ENCODE measurements at regions not wholly inside any gene's neighbourhood (a gene's known extent, or its start where the extent isn't known, plus 50 kb on each side); places are given as distances from the start of the nearest gene placed in this dataset.

DNA sequence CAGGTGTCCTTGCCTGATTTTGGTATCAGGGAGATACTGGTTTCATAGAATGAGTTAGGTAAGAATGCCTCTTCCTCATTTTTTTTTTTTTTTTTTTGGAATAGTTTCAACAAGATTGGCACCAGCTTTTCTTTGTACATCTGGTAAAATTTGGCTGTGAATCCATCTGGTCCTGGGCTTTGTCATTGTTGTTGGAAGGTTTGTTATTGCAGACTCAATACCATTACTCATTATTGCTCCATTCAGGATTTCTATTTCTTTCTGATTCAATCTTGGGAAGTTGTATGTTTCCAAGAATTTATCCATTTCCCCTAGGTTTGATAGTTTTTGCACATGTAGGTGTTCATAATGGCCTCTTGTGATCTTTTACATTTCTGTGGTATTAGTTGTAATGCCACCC, 126.0 kb upstream of the KITLG start:
- TF ChIP-seq, protein P1, sequence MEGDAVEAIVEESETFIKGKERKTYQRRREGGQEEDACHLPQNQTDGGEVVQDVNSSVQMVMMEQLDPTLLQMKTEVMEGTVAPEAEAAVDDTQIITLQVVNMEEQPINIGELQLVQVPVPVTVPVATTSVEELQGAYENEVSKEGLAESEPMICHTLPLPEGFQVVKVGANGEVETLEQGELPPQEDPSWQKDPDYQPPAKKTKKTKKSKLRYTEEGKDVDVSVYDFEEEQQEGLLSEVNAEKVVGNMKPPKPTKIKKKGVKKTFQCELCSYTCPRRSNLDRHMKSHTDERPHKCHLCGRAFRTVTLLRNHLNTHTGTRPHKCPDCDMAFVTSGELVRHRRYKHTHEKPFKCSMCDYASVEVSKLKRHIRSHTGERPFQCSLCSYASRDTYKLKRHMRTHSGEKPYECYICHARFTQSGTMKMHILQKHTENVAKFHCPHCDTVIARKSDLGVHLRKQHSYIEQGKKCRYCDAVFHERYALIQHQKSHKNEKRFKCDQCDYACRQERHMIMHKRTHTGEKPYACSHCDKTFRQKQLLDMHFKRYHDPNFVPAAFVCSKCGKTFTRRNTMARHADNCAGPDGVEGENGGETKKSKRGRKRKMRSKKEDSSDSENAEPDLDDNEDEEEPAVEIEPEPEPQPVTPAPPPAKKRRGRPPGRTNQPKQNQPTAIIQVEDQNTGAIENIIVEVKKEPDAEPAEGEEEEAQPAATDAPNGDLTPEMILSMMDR (IDR thresholded peaks at IDR 0.05; ENCODE audit: low read length), result no peak
- TF ChIP-seq EZH2 (optimal IDR thresholded peaks at IDR 0.05; ENCODE audit: low read depth, low read length) (no peak), EZH2phosphoT487 (IDR thresholded peaks at IDR 0.05; ENCODE audit: low read length) (no peak)

Data from MM.1S (cell line).